GM18502 (cell line): ENCODE measurements at regions not wholly inside any gene's neighbourhood (a gene's known extent, or its start where the extent isn't known, plus 50 kb on each side); places are given as distances from the start of the nearest gene placed in this dataset.
"Not testable (repeated sequence)": the region's sequence is repeated elsewhere in the genome, so short reads cannot be mapped to it uniquely, and the experiment has no call there.

ENCODE experiments used
- ATAC-seq: cut with Tn5 transposase; IDR thresholded peaks from one replicate; pipeline ENCODE4 v1.9.1; 2021; ENCODE audit warnings: mild to moderate bottlenecking; ENCODE audit not compliant: unreplicated experiment, poor library complexity

DNA sequence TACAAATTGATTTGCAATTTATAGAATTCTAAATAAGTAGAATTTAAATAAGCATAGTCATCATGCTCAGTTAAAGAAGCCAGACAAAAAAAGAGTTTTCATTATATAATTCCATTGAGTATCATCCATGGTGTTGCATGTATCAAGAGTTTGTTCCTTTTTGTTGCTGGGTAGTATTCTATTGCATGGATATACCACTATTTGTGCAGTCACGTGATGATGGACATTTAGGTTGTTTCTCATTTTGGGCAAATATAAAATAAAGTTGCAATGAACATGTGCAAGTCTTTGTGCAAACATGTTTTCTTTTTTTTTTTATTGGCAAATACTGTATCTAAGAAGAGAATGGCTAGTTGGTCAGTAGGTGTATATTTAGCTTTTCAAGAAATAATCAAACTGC lies 186.2 kb upstream of the FRMD6 start:
- ATAC-seq: no peak

DNA sequence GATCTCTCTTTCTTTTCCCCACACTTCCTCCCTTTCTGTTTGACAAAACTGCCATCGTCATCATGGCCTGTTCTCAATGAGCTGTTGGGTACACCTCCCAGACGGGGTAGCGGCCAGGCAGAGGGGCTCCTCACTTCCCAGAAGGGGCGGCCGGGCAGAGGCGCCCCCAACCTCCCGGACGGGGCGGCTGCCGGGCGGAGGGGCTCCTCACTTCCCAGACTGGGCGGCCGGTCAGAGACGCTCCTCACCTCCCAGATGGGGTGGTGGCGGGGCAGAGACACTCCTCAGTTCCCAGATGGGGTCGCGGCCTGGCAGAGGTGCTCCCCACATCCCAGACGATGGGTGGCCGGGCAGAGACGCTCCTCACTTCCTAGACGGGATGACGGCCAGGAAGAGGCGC lies 184.3 kb upstream of the FRMD6 start:
- not testable (repeated sequence) for ATAC-seq

DNA sequence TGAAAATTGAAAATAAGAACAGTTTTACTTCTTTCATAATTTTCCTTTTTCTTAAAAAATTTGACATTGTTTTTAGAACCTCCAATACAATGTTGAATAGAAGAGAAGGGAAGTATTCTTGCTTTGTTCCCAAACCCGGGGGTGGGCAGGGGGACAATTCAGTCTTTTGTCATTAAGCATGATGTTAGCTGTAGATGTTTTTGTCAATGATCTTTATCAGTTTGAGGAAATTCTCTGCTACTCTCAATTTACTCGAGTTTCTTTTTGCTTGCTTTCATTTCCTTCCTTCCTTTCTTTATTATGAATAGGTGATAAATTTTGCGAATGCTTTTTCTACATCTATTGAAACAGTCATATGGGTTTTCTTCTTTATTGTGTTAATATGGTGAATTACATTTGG lies 183.2 kb upstream of the FRMD6 start:
- ATAC-seq: no peak

DNA sequence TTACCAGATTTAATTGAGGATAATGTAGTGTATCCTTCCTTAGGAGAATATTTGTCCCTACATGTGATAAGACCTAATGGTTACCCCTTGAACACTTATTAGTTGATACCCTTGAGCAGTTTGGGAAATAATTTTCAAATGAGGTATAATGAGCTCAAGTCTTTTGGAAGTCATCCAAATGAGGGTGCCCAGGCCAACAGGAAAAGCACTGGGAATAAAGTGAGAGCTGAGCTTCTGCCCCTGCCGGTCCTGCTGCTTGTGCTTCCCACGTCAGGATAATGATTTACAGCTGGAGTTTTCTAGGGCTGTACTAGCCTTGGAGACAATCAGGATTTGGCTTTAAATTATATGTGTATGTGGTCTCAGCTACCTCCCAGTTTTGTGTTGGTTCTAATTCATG lies 178.8 kb upstream of the FRMD6 start:
- ATAC-seq: no peak

DNA sequence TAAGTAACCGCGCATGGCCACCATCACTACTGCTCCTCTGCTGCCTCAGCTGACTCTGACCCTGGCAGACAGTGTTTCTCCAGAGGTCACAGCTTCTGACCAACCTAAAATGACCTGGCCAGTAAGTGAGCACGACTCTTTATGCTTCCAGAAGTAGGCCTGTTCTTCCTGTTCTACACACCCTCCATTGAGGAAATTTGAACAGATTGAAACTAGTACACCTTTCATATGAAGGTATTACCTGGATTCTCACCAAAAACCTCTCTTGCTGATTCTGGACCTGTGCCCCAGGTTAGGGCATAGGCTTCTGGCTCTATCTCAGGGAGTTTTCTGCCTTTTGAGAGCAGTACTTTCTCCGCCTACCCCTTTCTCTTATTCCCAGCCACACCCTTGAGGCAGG lies 178.4 kb upstream of the FRMD6 start:
- ATAC-seq: no peak

DNA sequence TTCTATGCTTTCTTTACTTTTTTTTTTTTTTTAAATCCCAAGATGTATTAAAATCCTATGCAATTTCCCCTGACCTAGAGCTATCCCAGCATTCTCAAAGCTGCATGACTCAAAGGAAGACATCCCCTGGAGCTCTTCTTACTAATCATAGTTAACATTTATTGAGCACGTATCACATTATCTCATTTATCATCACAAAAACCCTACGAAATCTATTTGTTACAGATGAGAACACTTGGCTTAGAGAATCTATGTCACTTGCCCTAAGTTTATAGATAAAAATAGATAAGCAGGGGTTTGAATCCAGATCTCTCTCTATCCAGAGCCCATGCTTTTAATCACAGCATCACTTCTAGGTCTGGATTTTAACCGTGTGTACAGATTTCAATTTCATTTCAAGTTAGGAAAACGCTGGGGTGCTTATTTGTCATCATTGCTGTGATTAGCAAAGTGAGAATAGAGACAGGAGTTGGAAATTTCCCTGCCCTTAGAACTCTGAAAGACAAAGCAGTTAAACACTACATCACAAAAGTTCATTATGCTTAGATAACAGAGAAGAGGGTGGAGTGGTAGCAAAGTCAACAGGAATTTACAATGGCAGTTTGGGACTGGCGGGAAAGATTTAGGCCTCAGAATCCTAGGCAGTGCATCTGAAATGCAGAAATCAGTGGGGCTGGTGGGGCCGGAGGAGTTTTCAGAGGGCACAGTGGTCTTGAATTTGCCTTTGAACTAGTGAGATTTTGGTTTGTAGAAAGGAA lies 177.7 kb upstream of the FRMD6 start:
- no peak for ATAC-seq

DNA sequence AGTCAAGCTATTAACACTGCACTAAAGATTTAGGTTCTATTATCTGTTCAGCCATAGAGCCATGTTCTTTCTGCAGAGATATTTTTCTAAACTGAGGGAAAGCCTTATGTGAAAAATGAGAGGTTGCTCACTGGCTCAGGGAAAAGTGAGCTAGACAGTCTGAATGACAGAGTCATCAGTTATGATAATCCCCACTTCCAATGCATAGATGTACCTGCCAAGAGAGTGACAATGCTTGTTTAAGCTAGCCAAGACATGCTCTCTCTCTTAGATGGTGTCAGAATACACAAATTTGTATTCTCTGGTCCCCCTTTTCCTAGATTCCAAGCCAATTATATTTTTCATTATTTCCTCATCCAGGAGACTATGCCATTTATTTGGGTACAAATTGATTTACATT lies 176.9 kb upstream of the FRMD6 start:
- ATAC-seq: no peak

DNA sequence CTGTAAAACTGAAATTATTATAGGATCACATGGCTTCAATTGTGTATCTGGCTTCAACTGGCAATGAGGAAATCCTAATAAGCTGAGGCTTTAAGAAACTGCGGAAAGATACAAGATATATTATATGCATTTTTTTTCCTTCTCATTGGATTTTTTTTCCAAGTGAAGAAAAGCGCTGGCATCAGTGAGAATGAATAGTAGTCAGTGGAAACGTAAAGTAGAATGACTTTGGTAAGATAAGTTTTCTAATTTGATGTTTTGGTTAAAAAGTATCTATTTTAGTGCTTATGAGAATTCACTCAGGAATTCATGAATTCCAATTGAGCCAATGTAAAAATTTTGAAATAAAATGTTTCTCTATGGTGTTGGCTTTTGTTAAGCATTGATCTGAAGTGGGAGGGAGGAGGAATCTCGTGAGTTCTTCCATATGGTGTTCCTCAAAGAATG lies 173.5 kb upstream of the FRMD6 start:
- no peak for ATAC-seq

DNA sequence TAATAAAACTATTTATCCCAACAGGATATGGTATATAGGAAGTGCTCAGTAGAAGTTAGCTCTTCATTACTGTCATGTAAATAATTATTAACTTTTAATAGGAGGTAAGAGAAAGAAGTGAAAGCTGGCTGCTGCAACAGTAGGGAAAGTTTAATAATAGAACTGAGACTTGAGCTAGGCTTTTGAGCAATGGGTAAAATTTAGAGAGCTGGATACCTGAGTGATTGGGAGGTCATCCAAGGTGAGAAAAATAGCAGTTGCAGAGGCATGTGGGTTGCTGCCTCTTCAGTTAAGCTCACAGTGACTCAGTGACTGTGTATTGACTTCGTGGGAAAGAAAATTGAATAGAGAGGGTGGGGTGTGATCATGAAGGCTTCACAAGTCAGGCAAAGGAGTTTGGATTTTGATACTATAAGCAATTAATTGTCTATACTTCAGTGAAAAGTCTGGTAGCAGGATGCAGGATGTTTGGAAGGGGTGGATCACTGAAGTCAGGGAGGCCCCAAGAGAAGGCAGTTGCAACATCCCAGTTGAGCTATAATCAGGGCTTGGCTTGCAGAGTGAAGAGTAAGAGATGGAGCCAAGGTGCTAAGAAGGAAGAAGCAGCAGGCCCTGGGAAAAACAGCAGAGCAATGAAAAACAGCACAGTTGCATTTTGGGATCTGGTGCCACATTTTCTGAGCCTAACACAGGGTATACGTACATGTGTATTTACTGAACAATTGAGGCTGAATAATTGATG lies 172.0 kb upstream of the FRMD6 start:
- no peak for ATAC-seq

DNA sequence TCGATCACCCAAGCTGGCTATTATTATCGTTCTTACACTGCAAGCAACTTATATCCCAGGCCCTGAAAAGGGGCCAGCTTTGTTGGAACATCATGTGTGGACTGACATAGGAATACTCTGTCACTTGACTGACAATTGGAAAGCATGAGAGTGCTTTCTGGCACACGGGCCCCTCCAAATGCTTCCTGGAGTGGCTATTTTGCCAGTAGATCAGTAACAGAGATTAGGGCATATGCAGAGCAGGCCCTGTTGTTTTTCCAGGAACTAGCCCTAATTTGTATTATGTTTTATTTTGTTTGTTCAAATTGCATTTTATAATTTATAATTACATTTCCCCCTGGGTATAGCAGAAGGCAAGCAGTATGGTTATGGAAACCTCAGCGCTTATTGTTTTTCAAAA lies 170.1 kb upstream of the FRMD6 start:
- ATAC-seq: no peak

DNA sequence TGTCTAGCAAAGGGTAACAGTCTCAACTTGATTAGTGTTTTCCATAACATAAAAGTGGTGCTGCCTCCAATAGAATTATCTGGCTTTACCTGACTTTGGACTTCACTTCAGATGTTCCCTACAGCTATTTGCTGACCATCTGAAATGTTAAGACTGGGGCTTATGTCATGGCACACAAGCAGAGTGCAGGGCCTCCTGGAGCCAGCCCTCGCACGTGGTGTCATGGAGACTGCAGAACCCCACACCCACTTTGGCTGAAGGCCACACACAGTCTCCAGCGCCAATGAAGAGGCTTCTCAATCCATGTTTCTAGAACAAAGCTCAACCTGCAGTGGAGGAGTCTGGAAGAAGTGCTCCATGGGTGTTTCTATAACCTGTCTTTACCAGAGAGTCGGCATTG lies 169.6 kb upstream of the FRMD6 start:
- no peak for ATAC-seq

DNA sequence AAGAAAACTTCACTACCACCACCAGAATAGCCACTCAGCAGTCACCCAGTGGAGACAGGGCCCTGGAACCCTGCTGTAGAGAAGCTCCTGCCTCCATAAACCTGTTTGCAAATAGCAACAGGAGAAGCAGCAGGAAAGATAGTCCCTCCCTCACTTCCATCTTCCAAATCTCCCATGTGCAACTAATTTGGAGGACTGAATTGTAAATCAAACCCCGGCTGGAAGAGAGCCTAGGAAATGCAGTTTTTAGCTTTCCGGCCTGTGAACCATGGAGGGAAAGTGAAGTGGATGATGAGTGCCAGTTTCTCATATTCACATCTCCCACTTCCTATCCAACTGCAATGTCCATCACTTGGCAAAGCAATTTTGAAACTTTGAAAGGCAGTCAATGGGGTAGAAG lies 167.2 kb upstream of the FRMD6 start:
- ATAC-seq: no peak

DNA sequence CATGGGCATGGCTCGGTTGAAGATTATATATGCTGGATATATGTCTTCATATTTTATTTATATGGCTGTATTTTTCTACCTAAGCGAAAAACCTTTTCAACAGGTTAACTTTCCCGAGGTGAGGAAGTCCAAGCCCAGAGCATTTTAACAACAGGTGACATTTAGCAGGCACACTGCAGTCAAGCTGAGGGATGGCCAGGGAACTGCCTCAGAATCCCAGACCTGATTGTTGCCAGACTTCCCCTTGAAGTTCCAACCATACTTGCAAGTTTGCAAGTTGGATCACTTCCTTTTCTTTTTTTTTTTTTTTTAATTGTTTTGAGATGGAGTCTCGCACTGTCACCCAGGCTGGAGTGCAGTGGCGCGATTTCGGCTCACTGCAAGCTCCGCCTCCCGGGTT lies 166.0 kb upstream of the FRMD6 start:
- ATAC-seq: no peak

DNA sequence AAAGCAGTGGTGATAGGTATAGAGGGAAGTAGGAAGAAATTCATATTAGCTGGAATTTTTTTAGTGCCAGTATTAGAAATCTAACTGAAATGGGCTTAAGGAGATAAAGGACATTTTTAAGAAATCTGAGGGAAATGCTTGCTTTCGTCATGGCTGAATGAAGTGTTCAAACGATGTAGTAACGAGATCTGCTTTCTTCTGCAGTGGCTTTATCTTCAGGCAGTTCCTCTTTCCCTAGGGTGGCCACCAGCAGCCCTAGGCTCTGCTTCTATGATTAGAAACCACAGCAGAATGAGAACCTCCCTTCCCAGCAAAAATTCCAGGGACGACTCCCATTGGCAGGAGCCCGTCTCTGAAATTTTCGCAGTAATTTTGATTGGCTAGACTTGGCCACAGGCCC lies 163.9 kb upstream of the FRMD6 start:
- no peak for ATAC-seq

DNA sequence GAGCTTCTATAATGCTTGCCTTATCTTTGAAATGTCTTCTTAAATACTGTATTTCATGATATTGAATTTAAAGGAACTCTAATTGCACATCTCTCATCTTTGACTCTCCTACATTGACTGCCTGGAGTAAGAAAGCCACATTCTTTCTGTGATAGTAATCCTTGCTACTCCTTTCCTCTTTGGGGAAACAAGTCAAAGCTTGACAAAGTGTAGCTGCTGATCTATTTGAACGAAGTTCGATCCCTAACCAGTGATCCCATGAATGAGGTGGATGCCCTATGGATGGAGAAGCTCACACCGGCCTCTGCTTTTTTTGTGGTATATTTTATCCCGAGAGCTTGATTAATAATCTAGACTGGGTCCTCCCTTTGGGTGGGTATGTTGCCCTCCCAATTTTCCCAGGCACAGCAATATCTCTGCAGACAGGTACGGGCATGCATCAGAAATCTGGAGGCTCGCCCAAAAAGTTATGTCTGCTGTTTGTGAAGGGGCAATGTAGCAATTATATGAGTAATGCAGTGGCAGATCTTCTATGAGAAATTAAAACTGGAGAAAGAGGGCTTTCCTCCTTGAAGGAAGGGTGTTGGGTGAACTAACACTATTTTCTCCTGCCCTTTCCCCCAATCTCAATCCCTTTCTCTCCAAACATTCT lies 163.0 kb upstream of the FRMD6 start:
- no peak for ATAC-seq

DNA sequence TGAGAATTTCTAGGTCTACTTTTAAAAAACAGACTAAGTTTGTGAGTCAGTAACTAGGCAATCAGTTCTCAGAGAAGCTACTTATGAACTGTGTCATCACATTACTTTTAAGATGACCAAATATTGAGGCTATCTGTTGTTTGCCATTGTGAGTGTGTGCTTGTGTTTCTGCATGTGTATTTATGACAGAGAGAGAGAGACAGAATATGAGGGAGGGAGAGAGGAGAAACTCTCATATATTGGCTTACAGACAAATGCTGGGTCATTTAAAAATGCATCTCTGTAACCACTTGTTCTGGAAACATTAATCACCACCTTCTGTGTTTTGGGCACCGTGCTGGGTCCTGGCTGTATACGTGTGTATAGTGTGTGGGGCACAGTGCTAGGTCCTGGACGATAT lies 161.5 kb upstream of the FRMD6 start:
- ATAC-seq: no peak

DNA sequence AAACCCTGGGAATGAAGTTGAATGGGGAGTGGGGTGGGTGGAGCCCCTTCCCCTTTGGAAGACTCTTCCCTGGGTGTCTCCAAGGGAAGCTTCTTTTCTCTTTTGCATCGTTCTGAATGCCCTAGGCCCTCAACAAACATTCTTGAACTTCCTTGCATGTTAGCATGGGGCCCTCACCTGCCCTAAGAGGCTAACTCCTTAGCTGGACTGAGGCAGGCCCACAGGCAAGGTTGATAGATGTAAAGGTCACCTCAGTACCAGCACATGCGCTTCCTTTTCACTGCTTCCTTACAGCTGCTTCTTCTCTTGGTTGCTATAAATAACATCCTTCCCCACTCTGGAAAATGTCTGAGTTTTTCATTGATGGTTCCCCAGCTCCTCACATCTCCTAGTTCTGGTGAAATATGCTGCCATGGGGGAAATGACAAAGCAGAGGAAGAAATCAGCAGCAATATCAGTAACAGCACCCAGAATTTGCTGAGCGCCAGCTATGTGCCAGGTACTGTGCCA lies 160.6 kb upstream of the FRMD6 start:
- ATAC-seq: no peak

DNA sequence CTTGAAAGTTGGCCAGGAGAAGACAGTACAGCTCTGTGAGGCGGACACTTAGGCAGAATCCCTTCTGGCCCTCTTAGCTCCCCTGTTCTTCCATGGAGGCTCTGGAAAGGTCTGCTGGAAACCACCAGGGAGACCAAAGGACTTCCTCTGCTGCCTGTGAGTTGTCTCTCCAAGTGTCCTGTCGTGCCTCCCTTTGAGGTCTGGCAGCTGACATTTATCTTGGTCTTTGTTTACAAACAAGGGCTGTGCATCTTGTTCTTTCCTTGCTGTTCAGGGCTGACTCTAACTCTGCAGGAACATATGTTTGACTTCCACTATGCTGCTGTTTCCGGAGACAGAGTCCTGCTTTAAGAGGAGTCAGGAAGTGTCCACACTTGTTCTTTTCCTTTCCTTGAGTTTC lies 159.9 kb upstream of the FRMD6 start:
- no peak for ATAC-seq

DNA sequence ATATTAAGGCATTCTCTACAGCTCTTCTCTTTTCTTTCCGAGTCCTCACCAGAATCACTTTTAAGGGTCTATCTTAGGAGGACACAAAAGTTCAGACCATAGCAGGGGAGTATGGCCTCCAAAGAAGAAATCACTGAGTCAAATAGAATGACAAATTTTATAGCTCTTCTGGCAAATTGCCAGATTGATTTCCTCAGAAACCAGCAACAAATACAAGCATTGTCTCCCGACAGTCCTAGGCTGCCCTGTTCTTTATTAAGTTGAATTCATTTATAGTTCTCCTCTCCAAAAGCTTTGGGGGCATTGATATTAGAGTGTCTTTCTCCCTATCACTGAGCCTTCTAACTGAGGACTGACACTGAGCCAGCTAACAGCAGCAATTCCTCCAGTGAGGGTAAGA lies 156.4 kb upstream of the FRMD6 start:
- ATAC-seq: no peak

DNA sequence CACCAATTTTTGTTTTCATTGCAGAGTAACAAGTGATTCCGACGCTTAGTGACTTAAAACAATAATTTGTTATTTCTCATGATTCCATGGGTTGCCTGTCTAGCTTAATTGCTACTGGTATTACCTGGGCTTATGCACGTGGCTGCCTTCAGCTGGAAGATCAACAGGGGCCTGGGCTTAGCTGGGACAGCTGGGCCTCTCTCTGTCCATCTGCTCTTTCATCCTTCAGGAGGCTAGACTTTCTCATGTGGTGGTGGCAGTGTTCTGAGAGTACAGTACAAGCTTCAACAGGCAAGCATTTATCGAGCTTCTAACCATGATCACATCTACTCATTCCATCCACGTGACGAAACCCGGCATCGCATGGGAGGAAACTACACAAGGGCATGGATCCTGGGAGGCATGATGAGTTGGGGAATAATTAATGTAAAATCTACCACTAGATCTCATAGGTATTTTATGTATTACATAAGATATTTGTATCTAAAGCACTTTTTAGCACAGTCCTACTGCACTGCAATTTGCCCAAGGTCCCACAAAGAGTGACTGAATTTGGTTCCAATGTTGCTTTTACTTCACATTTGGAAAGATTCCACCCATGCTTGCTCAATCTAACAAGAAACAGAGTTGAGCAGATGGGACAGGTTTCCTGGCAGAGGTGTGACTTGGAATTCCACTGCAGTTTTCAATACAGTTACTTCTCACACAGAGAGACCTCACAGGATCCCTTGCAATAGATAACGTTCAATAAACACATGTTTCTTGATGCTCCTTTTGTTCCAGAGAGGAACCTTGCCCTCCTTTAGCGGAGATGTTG lies 153.1 kb upstream of the FRMD6 start:
- no peak for ATAC-seq
